ENCODE measurements at regions not wholly inside any gene's neighbourhood (a gene's known extent, or its start where the extent isn't known, plus 50 kb on each side); places are given as distances from the start of the nearest gene placed in this dataset.

GRCh38 chr1:80418134-80418533 is 1382.6 kb upstream of the ADGRL2 start:
- Histone ChIP-seq H3K27me3 (replicated peaks; ENCODE audit: control insufficient read depth, insufficient read depth, low read length) (no peaks in the 10 kb centered on the region), H3K36me3 (ENCODE audit: control insufficient read depth, insufficient read depth, low read length) (no peaks in the 10 kb centered on the region), H3K4me3 (replicated peaks; ENCODE audit: low read depth, low read length) (no peak overlapping the region)
- no peak for TF ChIP-seq CTCF (IDR thresholded peaks at IDR 0.05; ENCODE audit: insufficient read depth, low read length, poor library complexity, severe bottlenecking)
- no peak for DNase-seq (ENCODE audit: extremely low read depth, insufficient read length)

- DNase-seq (ENCODE audit: extremely low read depth, insufficient read length): no peak
- H3K36me3 ChIP-seq (ENCODE audit: control insufficient read depth, insufficient read depth, low read length): no peaks in the 10 kb centered on the region
- no peak overlapping the region for H3K4me3 ChIP-seq (replicated peaks; ENCODE audit: low read depth, low read length)
- no peaks in the 10 kb centered on the region for H3K27me3 ChIP-seq (replicated peaks; ENCODE audit: control insufficient read depth, insufficient read depth, low read length)
- TF ChIP-seq CTCF (IDR thresholded peaks at IDR 0.05; ENCODE audit: insufficient read depth, low read length, poor library complexity, severe bottlenecking): no peak
These were observed 1383.1 kb upstream of the ADGRL2 start for GRCh38 chr1:80417671-80418070.

GRCh38 chr1:80413969-80414368 is 1386.8 kb upstream of the ADGRL2 start:
- Histone ChIP-seq H3K27me3 (replicated peaks; ENCODE audit: control insufficient read depth, insufficient read depth, low read length) (no peaks in the 10 kb centered on the region), H3K4me3 (replicated peaks; ENCODE audit: low read depth, low read length) (no peak overlapping the region), H3K36me3 (ENCODE audit: control insufficient read depth, insufficient read depth, low read length) (no peaks in the 10 kb centered on the region)
- no peak for TF ChIP-seq CTCF (IDR thresholded peaks at IDR 0.05; ENCODE audit: insufficient read depth, low read length, poor library complexity, severe bottlenecking)
- DNase-seq (ENCODE audit: extremely low read depth, insufficient read length): no peak

- DNase-seq (ENCODE audit: extremely low read depth, insufficient read length): no peak
- Histone ChIP-seq H3K27me3 (replicated peaks; ENCODE audit: control insufficient read depth, insufficient read depth, low read length) (no peaks in the 10 kb centered on the region), H3K36me3 (ENCODE audit: control insufficient read depth, insufficient read depth, low read length) (no peaks in the 10 kb centered on the region), H3K4me3 (replicated peaks; ENCODE audit: low read depth, low read length) (no peak overlapping the region)
- no peak for TF ChIP-seq CTCF (IDR thresholded peaks at IDR 0.05; ENCODE audit: insufficient read depth, low read length, poor library complexity, severe bottlenecking)
These were observed 1390.5 kb upstream of the ADGRL2 start for GRCh38 chr1:80410233-80410632.

GRCh38 chr1:80403471-80403893 is 1397.0 kb upstream of the ADGRL4 start:
- DNase-seq (ENCODE audit: extremely low read depth, insufficient read length): no peak
- TF ChIP-seq CTCF (IDR thresholded peaks at IDR 0.05; ENCODE audit: insufficient read depth, low read length, poor library complexity, severe bottlenecking): no peak
- no peak overlapping the region for H3K4me3 ChIP-seq (replicated peaks; ENCODE audit: low read depth, low read length)
- no peaks in the 10 kb centered on the region for H3K27me3 ChIP-seq (replicated peaks; ENCODE audit: control insufficient read depth, insufficient read depth, low read length)
- no peaks in the 10 kb centered on the region for H3K36me3 ChIP-seq (ENCODE audit: control insufficient read depth, insufficient read depth, low read length)

- Histone ChIP-seq H3K36me3 (ENCODE audit: control insufficient read depth, insufficient read depth, low read length) (no peaks in the 10 kb centered on the region), H3K27me3 (replicated peaks; ENCODE audit: control insufficient read depth, insufficient read depth, low read length) (no peaks in the 10 kb centered on the region), H3K4me3 (replicated peaks; ENCODE audit: low read depth, low read length) (no peak overlapping the region)
- no peak for DNase-seq (ENCODE audit: extremely low read depth, insufficient read length)
- no peak for TF ChIP-seq CTCF (IDR thresholded peaks at IDR 0.05; ENCODE audit: insufficient read depth, low read length, poor library complexity, severe bottlenecking)
These were observed 1396.1 kb upstream of the ADGRL4 start for GRCh38 chr1:80402625-80403024.

Measured in GM06990 (cell line).